ENCODE measurements at regions not wholly inside any gene's neighbourhood (a gene's known extent, or its start where the extent isn't known, plus 50 kb on each side); places are given as distances from the start of the nearest gene placed in this dataset.

DNA sequence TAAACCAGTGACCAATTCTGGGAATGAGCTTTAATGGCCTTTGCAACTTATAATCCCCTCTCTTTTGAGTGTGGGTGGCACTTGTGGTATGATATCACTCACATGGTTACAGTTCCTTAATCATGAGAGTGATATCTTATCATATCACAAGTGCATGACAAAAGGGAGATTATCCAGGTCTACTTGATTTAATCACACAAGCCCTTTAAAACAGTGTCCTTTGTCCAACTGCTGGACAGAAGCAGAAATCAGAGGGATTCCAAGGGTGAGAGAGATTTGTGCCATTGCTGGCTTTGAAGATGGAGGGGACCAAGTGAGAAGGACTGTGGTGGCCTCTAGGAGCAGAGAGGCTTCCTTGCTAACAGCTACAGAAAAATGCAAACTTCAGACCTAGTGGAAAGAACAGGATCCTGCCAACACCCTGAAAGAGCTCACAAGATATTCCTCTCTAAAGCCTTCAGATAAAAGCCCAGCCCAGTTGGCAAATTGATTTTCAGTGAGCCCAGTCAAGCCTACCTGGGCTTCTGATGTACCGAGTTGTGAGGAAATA, 279.0 kb upstream of the TLE4 start:
- no peaks in the 10 kb centered on the region for H3K36me3 Mint-ChIP-seq (ENCODE audit: insufficient read depth)

DNA sequence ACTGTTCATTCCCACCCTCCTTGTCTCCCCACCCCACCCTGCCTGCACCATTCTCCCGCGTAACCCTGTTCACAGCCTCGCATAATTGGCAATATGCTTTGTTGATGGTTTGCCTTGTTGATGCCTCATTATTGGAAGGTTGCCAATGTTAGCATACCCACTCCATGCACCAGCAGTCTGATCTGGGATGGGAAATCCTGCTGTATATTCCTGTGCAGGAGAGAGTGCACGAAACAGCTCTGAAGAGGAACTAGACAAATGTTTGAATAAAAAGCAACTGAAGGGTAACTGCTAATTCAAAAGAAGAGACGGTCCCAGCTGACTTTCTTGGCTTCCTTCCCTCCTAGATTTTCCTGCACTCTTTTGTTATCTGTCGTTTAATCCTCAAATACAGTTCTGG, 271.7 kb upstream of the TLE4 start:
- Mint-ChIP-seq H3K4me3 (no peak overlapping the region), H3K9me3 (no peaks in the 10 kb centered on the region), H3K36me3 (ENCODE audit: insufficient read depth) (no peaks in the 10 kb centered on the region), H3K27ac (ENCODE audit: low read depth) (no peak overlapping the region), H3K27me3 (peaks cover 10% of the 10 kb centered on the region), H3K4me1 (no peaks in the 10 kb centered on the region)
- ATAC-seq (replicated peaks; ENCODE audit: extremely low read depth, poor library complexity, severe bottlenecking) (no peak), DNase-seq (ENCODE audit: low spot score in 2 of 2) (no peak)

More for the DNA sequence above, 279.0 kb upstream of the TLE4 start:
- DNase-seq (ENCODE audit: low spot score in 2 of 2) (no peak), ATAC-seq (replicated peaks; ENCODE audit: extremely low read depth, poor library complexity, severe bottlenecking) (no peak)
- H3K4me3 Mint-ChIP-seq = no peak overlapping the region
- H3K4me1 Mint-ChIP-seq = no peaks in the 10 kb centered on the region
- H3K27ac Mint-ChIP-seq (ENCODE audit: low read depth) = no peak overlapping the region
- H3K9me3 Mint-ChIP-seq = no peaks in the 10 kb centered on the region
- H3K27me3 Mint-ChIP-seq = no peaks in the 10 kb centered on the region

DNA sequence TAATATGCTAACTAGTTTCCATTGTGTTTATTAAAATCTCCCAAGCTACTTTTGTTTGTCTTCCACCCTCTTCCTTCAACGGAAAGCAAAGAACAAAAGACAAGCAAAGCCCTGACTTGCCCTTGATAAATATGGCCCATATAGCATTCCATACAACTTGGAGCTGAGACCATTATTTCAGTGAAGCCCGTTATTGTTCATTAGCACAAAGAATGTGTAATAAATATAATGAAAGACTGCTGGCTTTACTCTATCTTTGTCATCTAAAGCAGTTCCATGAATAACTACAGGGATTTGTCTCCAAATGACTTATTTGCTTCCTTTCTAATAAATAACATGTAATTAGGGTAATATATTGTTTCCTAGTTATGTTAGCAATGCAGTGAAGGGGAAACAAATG, 270.7 kb upstream of the TLE4 start:
- no peak for ATAC-seq (replicated peaks; ENCODE audit: extremely low read depth, poor library complexity, severe bottlenecking)
- Mint-ChIP-seq H3K9me3 (no peaks in the 10 kb centered on the region), H3K4me3 (no peak overlapping the region), H3K27me3 (peaks cover 10% of the 10 kb centered on the region), H3K4me1 (no peaks in the 10 kb centered on the region), H3K36me3 (ENCODE audit: insufficient read depth) (no peaks in the 10 kb centered on the region), H3K27ac (ENCODE audit: low read depth) (no peak overlapping the region)
- DNase-seq (ENCODE audit: low spot score in 2 of 2) = no peak

DNA sequence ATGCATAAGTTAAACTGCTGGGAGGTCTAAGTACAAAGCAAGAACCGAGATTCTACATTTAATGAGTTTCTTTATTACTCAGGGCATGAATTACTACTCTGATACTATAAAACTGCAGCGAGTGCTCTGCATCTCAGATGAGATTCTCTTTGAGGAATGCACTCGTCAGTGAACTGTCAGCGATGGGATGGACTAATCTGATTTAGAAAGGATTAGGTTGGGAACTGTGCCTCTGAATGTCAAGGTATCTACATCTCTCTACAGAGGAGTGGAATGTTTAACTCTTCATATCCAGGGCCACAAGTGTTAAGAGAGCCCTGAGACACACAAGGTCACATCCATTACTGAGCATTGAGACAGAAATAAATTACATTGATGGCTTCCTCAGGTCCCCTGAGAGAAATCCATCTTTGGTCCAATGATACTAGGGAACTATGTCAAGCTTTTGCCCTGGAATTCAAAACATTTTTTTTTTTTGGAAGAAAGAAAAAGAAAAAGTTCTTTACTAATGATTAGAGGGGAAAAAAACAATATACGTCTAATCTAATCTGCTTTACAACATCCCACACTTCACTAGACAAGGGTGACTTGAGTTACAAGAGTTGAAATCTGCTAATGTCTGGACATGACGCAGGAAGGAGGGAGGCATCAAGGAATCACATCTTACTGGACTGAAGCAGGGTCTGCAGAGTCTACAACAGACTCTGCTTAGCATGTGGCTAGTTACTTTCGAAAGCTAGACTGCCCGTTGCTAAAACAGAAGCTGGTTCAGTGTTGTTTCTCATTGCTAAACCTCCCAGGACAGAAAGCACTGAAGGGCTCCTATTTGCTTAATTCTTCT, 270.0 kb upstream of the TLE4 start:
- DNase-seq (ENCODE audit: low spot score in 2 of 2) (no peak), ATAC-seq (replicated peaks; ENCODE audit: extremely low read depth, poor library complexity, severe bottlenecking) (no peak)
- no peak overlapping the region for H3K27ac Mint-ChIP-seq (ENCODE audit: low read depth)
- H3K9me3 Mint-ChIP-seq = no peaks in the 10 kb centered on the region
- no peaks in the 10 kb centered on the region for H3K36me3 Mint-ChIP-seq (ENCODE audit: insufficient read depth)
- peaks cover 10% of the 10 kb centered on the region for H3K27me3 Mint-ChIP-seq
- H3K4me1 Mint-ChIP-seq = no peaks in the 10 kb centered on the region
- no peak overlapping the region for H3K4me3 Mint-ChIP-seq

DNA sequence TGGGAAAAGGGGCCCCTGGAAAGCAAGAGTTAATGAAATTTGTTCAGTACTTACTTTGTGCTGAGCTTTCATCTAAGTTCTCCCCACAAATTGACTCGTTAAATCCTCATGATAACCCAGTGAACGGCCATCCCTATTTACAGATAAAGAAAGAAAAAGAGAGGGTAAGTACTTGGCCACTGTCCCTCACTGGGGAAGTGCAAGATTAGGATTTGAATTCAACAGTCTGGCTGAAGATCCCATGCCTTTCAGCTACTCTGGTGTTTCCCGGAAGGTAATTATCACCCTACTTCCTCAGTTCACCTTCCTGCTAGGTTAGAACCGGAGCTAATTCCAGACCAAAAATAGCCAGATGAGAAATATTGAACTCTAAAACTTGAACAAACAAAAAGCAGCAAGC, 269.2 kb upstream of the TLE4 start:
- H3K27me3 Mint-ChIP-seq = peaks cover 10% of the 10 kb centered on the region
- no peak overlapping the region for H3K4me3 Mint-ChIP-seq
- no peak for DNase-seq (ENCODE audit: low spot score in 2 of 2)
- H3K9me3 Mint-ChIP-seq = no peaks in the 10 kb centered on the region
- no peaks in the 10 kb centered on the region for H3K36me3 Mint-ChIP-seq (ENCODE audit: insufficient read depth)
- H3K27ac Mint-ChIP-seq (ENCODE audit: low read depth) = no peak overlapping the region
- ATAC-seq (replicated peaks; ENCODE audit: extremely low read depth, poor library complexity, severe bottlenecking) = no peak
- no peaks in the 10 kb centered on the region for H3K4me1 Mint-ChIP-seq

DNA sequence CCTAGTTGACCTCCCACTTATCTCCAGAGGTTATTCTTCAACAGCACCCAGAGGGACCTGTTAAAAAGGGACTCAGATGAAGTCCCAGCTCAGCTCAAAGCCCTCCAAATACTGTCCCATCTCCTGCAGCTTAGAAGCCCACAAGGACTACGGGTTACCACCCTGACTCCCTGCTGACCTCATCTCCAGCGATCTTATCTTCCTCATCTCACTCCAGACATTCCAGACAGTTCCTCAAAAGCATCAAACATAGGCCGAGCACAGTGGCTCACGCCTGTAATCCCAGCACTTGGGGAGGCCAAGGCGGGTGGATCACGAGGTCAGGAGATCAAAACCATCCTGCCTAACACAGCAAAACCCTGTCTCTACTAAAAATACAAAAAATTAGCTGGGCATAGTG, 263.8 kb upstream of the TLE4 start:
- DNase-seq (ENCODE audit: low spot score in 2 of 2) (no peak), ATAC-seq (replicated peaks; ENCODE audit: extremely low read depth, poor library complexity, severe bottlenecking) (no peak)
- H3K27ac Mint-ChIP-seq (ENCODE audit: low read depth) = no peak overlapping the region
- no peaks in the 10 kb centered on the region for H3K9me3 Mint-ChIP-seq
- no peaks in the 10 kb centered on the region for H3K36me3 Mint-ChIP-seq (ENCODE audit: insufficient read depth)
- peaks cover 7% of the 10 kb centered on the region for H3K27me3 Mint-ChIP-seq
- H3K4me3 Mint-ChIP-seq = no peak overlapping the region
- H3K4me1 Mint-ChIP-seq = no peaks in the 10 kb centered on the region

DNA sequence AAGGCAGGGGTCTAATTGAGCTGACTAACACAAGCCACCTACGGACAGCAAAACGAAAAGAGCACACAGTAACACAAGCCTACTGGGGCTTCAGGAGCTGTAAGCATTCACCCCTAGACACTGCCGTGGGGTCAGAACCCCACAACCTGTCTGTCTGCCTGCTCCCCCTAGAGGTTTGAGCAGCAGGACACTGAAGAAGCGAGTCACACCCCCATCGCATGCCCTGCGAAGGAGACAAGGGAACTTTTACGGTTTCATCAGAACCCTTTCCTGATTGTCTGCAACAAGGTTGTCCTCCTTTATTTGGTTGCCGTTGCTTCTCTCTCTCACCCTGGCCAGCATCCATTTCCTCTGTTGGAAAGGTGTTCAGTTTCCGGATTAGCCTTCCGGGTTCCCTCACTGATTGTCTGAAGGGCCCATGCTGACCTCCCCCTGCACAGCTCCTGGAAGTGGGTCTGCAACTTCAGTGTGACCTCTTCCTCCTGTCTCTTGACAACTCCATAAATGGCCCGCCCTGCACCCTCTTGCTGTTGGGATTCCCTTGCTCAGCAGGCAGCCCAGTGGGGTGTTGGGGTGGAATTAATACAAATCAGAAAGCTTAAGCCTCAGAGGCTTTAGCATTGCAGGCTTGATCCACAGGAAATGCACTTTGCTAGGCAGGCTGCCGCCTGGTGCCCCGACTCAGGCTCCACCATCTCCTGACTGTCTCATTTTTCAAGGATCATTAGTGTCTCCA, 258.9 kb upstream of the TLE4 start:
- DNase-seq (ENCODE audit: low spot score in 2 of 2) = no peak
- ATAC-seq (replicated peaks; ENCODE audit: extremely low read depth, poor library complexity, severe bottlenecking) = no peak
- H3K36me3 Mint-ChIP-seq (ENCODE audit: insufficient read depth) = peaks cover 2% of the 10 kb centered on the region
- H3K27ac Mint-ChIP-seq (ENCODE audit: low read depth) = no peak overlapping the region
- no peak overlapping the region for H3K4me3 Mint-ChIP-seq
- H3K9me3 Mint-ChIP-seq = no peaks in the 10 kb centered on the region
- no peaks in the 10 kb centered on the region for H3K4me1 Mint-ChIP-seq
- H3K27me3 Mint-ChIP-seq = peaks cover 19% of the 10 kb centered on the region

DNA sequence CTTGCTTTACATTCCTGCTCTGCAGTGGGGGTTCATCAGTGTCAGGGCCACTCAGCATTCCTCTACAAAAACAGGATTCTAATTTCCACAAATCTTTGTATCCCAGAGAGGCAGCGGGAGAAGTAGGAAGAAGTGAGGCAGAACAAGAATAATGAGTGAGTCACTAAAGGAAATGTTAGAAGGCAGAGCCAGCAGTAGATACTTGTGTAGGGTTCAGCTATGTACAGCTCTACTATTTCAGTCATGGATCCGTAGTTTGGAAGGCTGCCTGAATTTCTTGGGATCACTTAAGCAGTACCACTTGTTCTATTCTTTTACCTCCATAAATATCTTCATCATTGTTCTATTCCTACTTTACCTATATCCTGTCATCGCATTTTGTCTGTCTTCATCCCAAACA, 246.3 kb upstream of the TLE4 start:
- Mint-ChIP-seq H3K4me1 (no peaks in the 10 kb centered on the region), H3K36me3 (ENCODE audit: insufficient read depth) (no peaks in the 10 kb centered on the region), H3K4me3 (no peak overlapping the region), H3K27me3 (peaks cover 8% of the 10 kb centered on the region), H3K27ac (ENCODE audit: low read depth) (no peak overlapping the region), H3K9me3 (no peaks in the 10 kb centered on the region)
- ATAC-seq (replicated peaks; ENCODE audit: extremely low read depth, poor library complexity, severe bottlenecking) (no peak), DNase-seq (ENCODE audit: low spot score in 2 of 2) (no peak)

DNA sequence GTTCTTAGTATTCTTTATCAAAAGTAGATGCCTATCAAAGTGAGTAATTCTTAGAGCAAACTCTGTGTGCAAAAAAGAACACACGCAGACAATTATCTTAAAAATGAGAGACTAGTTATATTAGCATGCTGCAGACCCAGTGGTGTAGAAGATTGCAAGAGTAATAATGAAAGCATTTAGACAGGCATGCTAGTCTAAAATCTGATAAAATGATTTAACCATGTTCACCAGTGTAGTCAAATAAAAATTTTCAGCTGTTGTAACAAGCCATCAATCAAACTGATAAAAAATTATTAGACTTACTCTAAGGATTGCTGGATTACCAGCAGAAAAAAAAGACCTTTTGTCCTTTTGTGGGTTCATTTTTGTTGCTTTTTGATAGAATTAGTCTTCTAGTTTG, 241.9 kb upstream of the TLE4 start:
- Mint-ChIP-seq H3K27me3 (no peaks in the 10 kb centered on the region), H3K9me3 (no peaks in the 10 kb centered on the region), H3K27ac (ENCODE audit: low read depth) (no peak overlapping the region), H3K36me3 (ENCODE audit: insufficient read depth) (no peaks in the 10 kb centered on the region), H3K4me3 (no peak overlapping the region), H3K4me1 (no peaks in the 10 kb centered on the region)
- no peak for ATAC-seq (replicated peaks; ENCODE audit: extremely low read depth, poor library complexity, severe bottlenecking)
- DNase-seq (ENCODE audit: low spot score in 2 of 2) = no peak

DNA sequence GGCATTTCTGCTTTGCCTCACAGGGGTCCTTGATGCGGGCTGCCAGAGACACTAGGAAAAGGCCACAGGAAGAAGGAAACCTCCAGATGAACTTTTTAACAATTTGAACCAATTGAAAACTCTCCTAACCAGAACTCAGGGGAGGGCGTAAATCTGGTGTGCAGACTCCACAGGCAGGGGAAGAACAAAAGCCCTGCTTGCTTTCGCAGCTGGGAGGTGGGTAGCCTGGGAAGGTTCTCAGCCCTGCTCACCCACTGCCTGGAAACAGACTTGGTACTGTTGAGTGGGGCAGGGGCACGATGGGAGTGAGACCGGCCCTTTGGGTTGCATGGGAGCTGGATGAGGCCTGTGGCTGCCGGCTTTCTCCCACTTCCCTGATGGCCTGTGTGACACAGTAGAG, 237.8 kb upstream of the TLE4 start:
- Mint-ChIP-seq H3K27me3 (no peaks in the 10 kb centered on the region), H3K4me1 (no peaks in the 10 kb centered on the region), H3K36me3 (ENCODE audit: insufficient read depth) (no peaks in the 10 kb centered on the region), H3K4me3 (no peak overlapping the region), H3K9me3 (no peaks in the 10 kb centered on the region), H3K27ac (ENCODE audit: low read depth) (no peak overlapping the region)
- no peak for DNase-seq (ENCODE audit: low spot score in 2 of 2)
- ATAC-seq (replicated peaks; ENCODE audit: extremely low read depth, poor library complexity, severe bottlenecking) = no peak

DNA sequence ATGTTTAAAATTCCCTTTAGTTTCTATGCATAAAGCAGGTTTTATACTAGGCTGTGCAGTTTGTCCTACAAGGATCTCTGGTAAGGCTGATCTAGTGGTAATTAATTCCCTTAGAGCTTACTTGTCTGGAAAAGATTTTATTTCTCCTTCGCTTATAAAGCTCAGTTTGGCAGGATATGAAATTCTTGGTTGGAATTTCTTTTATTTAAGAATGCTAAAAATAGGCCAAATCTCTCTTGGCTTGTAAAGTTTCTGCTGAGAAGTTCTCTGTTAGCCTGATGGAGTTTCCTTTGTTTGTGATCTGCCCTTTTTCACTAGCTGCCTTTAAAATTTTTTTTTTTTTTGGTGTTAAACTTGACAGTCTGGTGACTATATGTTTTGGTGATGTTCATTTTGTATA, 237.1 kb upstream of the TLE4 start:
- Mint-ChIP-seq H3K4me3 (no peak overlapping the region), H3K9me3 (no peaks in the 10 kb centered on the region), H3K27ac (ENCODE audit: low read depth) (no peak overlapping the region), H3K27me3 (no peaks in the 10 kb centered on the region), H3K36me3 (ENCODE audit: insufficient read depth) (no peaks in the 10 kb centered on the region), H3K4me1 (no peaks in the 10 kb centered on the region)
- DNase-seq (ENCODE audit: low spot score in 2 of 2) (no peak), ATAC-seq (replicated peaks; ENCODE audit: extremely low read depth, poor library complexity, severe bottlenecking) (no peak)

DNA sequence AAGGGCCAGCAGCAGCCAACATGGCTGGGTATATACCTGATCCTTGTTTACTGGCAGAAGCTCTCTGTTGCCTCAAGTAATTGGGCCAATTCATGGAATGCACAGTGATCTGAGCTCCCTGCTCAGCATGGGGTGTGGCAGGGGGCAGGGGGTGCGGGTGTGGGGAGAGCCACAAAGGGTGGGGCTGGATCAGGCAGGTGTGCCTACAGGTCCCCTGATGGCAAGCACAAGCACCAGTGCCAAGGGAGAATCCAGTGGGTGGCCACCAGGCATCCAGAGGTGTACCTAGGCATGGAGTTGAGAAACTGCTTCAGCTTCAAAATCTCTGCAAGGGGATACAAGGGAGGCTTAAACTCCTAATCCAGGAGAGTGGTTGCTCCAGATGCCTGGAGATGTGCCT, 235.8 kb upstream of the TLE4 start:
- H3K27me3 Mint-ChIP-seq = peaks cover 6% of the 10 kb centered on the region
- DNase-seq (ENCODE audit: low spot score in 2 of 2) (no peak), ATAC-seq (replicated peaks; ENCODE audit: extremely low read depth, poor library complexity, severe bottlenecking) (no peak)
- no peak overlapping the region for H3K4me3 Mint-ChIP-seq
- no peaks in the 10 kb centered on the region for H3K4me1 Mint-ChIP-seq
- no peaks in the 10 kb centered on the region for H3K36me3 Mint-ChIP-seq (ENCODE audit: insufficient read depth)
- H3K27ac Mint-ChIP-seq (ENCODE audit: low read depth) = no peak overlapping the region
- H3K9me3 Mint-ChIP-seq = no peaks in the 10 kb centered on the region

DNA sequence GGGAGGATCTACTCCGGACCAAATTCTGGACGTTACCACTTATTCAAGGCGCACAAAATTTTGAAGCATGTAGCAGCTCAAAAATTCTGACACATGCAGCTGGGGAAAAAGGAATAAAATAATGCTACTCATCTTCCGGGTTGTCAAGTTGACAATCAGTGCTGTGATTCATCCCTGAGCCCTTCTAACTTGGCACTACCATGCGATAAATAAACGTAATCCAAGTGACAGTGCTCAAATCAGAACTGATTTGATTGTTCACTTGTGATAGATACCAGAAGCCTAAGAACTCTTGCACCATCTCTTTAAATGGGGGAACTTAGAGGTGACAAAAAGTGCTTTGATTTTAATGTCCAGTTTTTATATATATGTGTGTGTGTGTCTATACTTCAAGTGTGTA, 230.2 kb upstream of the TLE4 start:
- no peaks in the 10 kb centered on the region for H3K36me3 Mint-ChIP-seq (ENCODE audit: insufficient read depth)

More for the DNA sequence above, 230.2 kb upstream of the TLE4 start:
- Mint-ChIP-seq H3K4me1 (no peaks in the 10 kb centered on the region), H3K27me3 (peaks cover 6% of the 10 kb centered on the region), H3K27ac (ENCODE audit: low read depth) (no peak overlapping the region), H3K9me3 (no peaks in the 10 kb centered on the region), H3K4me3 (no peak overlapping the region)
- DNase-seq (ENCODE audit: low spot score in 2 of 2) = no peak
- no peak for ATAC-seq (replicated peaks; ENCODE audit: extremely low read depth, poor library complexity, severe bottlenecking)
